Heart left ventricle (tissue), 16 donors: ENCODE measurements at regions not wholly inside any gene's neighbourhood (a gene's known extent, or its start where the extent isn't known, plus 50 kb on each side); places are given as distances from the start of the nearest gene placed in this dataset.

Experiments used
- ATAC-seq, 4 donors: fragments of 200-7000 bp; cut with Tn5 transposase; one replicate each; pipeline ENCODE4 v1.9.1; 2020 to 2022; ENCODE audit warnings: moderate library complexity in 4 of 4, mild to moderate bottlenecking in 3 of 4, moderate number of reproducible peaks in 1 of 4
- DNase-seq, 5 donors: peaks; one replicate each; pipeline ENCODE4 v3.0.0-alpha.2; 2020
- H3K27ac ChIP-seq, 12 donors: fragments of 200-600 bp; sonication (generic) in 4 of 12; one replicate each; pipeline versions ENCODE4 v1.5.0 to v1.8.0; 2016 to 2022; ENCODE audit warnings: mild to moderate bottlenecking in 2 of 12
- H3K27me3 ChIP-seq, 9 donors: fragments of 200-600 bp; sonication (generic) in 2 of 9; one replicate each; pipeline versions ENCODE4 v1.5.1 to v1.8.0; 2016 to 2022; ENCODE audit warnings: mild to moderate bottlenecking in 3 of 9
- H3K36me3 ChIP-seq, 9 donors: fragments of 200-600 bp; sonication (generic) in 2 of 9; one replicate each; pipeline versions ENCODE4 v1.5.0 to v1.8.0; 2018 to 2022; ENCODE audit warnings: mild to moderate bottlenecking in 2 of 9
- H3K4me1 ChIP-seq, 12 donors: fragments of 200-600 bp; sonication (generic) in 4 of 12; one replicate each; pipeline versions ENCODE4 v1.5.0 to v1.8.0; 2016 to 2022; ENCODE audit warnings: mild to moderate bottlenecking in 3 of 12
- H3K4me3 ChIP-seq, 12 donors: fragments of 200-600 bp; sonication (generic) in 4 of 12; one replicate each; pipeline versions ENCODE4 v1.5.0 to v1.8.0; 2017 to 2022; ENCODE audit warnings: mild to moderate bottlenecking in 9 of 12, moderate library complexity in 4 of 12
- H3K9me3 ChIP-seq, 12 donors: fragments of 200-600 bp; sonication (generic) in 4 of 12; one replicate each; pipeline versions ENCODE4 v1.5.0 to v1.8.0; 2016 to 2022; ENCODE audit warnings: mild to moderate bottlenecking in 1 of 12
- CTCF ChIP-seq, 12 donors: fragments of 200-600 bp; sonication (generic) in 4 of 12; IDR thresholded peaks; one replicate each; pipeline versions ENCODE4 v1.5.0 to v1.8.0; 2018 to 2022; ENCODE audit warnings: antibody characterized with exemption in 12 of 12, mild to moderate bottlenecking in 5 of 12
- POLR2A ChIP-seq, 2 donors: fragments of 450-650 bp; IDR thresholded peaks; one replicate each; pipeline ENCODE4 v1.6.1; 2017; ENCODE audit warnings: antibody characterized with exemption in 2 of 2, mild to moderate bottlenecking in 2 of 2, moderate library complexity in 2 of 2
- WGBS, 4 donors: extraction: QIAGEN DNeasy Blood & Tissue Kit in 2 of 4; methylation state at CpG; one replicate each; pipeline versions ENCODE4 v1.1.5 to v1.1.7; 2013 to 2018; 5-methylcytosine and 5-hydroxymethylcytosine counted together
- intact Hi-C, 10 donors: fragments of 100-400 bp; cut with DNase I; formaldehyde crosslinking; loops; one replicate each; pipeline versions ENCODE4 v1.11.1 to v1.14.2; 2022
- donor health status: ischemic (EF 13 %, LVEDD 7.1; RV severe dilation, severe dysfunction).
- donor health status: healthy with polysubstance abuse.
- donor health status: DM: no; HTN: yes; CAD: no.
- donor health status: DM: no; HTN: no; CAD: no.
- donor health status: ischemic (EF 25% LVEDD 6.9; RV normal size, moderate dysfunction).
- donor health status: ischemic (EF 25% LVEDD 5.7; RV mildly dilated, moderate dysfunction).
- donor health status: healthy.
- donor health status: DM: yes; HTN: yes; CAD: no.
- donor health status: ischemic (EF 35%, LVEDD 5.7; RV mildly dilated, moderate dysfunction).
- donor health status: nonischemic (EF 11% LVEDD 7.7; RV severe dilation, severe dysfunction).
- donor health status: DM: yes; HTN: yes; CAD: no.
- donor health status: PGD.
- donor health status: ischemic (EF 29% LVEDD 5.4; RV normal size, mild dysfunction).
- donor health status: nonischemic (EF 23%, LVEDD 6.1; RV moderate dilation, normal function).

DNA sequence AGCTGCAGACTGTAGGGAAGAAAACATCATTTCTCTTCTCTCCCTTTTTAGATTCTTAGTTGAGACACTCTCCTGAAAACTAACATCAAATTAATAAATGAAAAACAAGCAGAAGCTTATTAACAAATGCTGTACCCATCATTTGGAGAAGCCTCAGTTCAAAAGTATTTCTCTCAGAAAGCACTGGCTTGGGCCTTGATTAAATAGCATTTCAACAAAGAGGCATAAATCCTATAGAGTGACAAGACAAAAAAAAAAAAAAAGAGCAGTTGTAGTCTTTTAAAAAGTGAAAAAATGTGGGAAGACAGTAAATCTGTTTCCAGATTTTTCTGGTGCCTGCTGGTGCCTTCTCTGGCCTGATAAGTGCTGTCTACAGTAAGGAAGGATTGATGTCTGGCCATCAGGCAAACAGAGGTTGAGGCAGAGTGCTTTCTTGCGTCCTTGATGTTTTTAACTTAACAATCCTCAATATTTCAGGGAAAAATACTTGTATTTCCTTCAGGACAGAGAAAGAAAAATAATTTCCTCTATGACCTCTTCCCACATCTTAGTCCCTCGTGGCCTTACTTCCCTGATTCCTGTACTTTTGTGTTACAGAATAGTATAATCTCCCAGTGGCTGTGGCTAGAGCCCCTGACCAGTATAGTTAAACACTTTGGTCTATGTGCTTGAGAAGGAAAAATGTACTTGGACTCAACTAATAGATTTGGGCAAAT lies 300.5 kb downstream of the HGF start:
- Histone ChIP-seq H3K36me3 (no peaks in the 10 kb centered on the region), H3K4me3 (no peak overlapping the region), H3K27me3 (no peaks in the 10 kb centered on the region), H3K9me3 (no peaks in the 10 kb centered on the region), H3K27ac (no peak overlapping the region), H3K4me1 (peaks cover 0 to 14% (median 0%) of the 10 kb centered on the region in 12 donors)
- DNase-seq (no peak), ATAC-seq (peak in 1 of 4 donors; percentile 8)
- WGBS, 4 donors: 55 to 69% (median 61%) methylated on average over 2 of the region's 2 CpGs
- intact Hi-C loops: loop anchor here in 3 of 10 donors (2.0 to 10.0 kb wide), 3 partner anchors 555 to 1045 kb away; partner anchors contain the start of gene SEMA3C (in 1 of the 3)
- TF ChIP-seq CTCF (IDR thresholded peaks at IDR 0.05) (no peak), POLR2A (IDR thresholded peaks at IDR 0.05) (no peak)

DNA sequence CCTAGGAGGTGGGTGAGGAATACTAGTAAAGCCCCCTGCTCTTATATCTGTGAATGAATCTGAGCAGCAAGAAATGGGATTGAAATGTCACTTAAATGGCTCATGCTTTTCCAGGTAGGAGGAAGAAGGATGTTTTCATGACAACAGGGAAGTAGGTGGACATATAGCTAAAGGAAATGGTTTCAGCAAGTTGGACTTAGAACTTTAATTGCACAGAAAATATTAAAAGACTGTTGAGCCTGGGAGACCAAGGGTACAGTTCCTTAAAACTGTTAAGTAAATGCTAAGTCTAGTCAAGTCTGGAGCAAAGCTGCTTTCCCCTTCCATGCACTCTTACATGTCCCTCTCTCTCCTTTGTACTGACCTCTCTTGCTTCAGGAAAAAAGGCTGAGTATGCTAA lies 301.3 kb downstream of the HGF start:
- TF ChIP-seq POLR2A (IDR thresholded peaks at IDR 0.05): no peak
- TF ChIP-seq CTCF (IDR thresholded peaks at IDR 0.05): no peak
- Histone ChIP-seq H3K4me1 (peaks cover 0 to 14% (median 0%) of the 10 kb centered on the region in 12 donors), H3K27ac (no peak overlapping the region), H3K36me3 (no peaks in the 10 kb centered on the region), H3K9me3 (no peaks in the 10 kb centered on the region), H3K4me3 (no peak overlapping the region), H3K27me3 (no peaks in the 10 kb centered on the region)
- intact Hi-C loops: loop anchor here in 3 of 10 donors (2.0 to 10.0 kb wide), 3 partner anchors 554 to 1044 kb away; partner anchors contain the start of gene SEMA3C (in 1 of the 3)
- DNase-seq: no peak
- ATAC-seq: no peak

GRCh38 chr7:81467964-81468363 lies 301.9 kb downstream of the HGF start:
- intact Hi-C loops: loop anchor here in 3 of 10 donors (2.0 to 10.0 kb wide), 3 partner anchors 553 to 1043 kb away; partner anchors contain the start of gene SEMA3C (in 1 of the 3)
- 72 to 83% (median 80%) methylated on average over 4 of the region's 4 CpGs for WGBS, 4 donors
- Histone ChIP-seq H3K36me3 (no peaks in the 10 kb centered on the region), H3K4me1 (peaks cover 0 to 14% (median 0%) of the 10 kb centered on the region in 12 donors), H3K4me3 (no peak overlapping the region), H3K27ac (no peak overlapping the region), H3K9me3 (no peaks in the 10 kb centered on the region), H3K27me3 (no peaks in the 10 kb centered on the region)
- TF ChIP-seq POLR2A (IDR thresholded peaks at IDR 0.05): no peak
- TF ChIP-seq CTCF (IDR thresholded peaks at IDR 0.05): no peak
- DNase-seq: no peak
- ATAC-seq: no peak

DNA sequence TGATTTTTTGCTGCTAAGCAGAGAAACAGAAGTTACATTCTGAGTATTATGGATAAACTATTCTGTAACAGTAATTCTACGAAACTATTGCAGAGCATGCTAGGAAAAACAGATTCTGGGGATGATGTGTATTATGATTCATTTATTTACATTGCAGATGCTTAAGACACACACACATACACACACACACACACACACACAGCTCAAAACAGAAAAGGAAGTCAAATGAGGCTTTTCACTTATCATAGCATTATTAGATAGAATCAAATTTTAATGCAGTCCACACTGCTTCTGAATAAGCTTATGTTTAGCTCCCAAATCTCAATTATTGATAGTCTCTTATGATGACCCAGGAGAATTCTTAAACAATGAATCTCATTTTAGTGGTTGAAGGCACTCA lies 307.2 kb downstream of the HGF start:
- WGBS, 4 donors: 87 to 91% (median 88%) methylated on average over 1 of the region's 1 CpG
- intact Hi-C loops: loop anchor here in 2 of 10 donors (10.0 kb wide), 2 partner anchors 548 to 1038 kb away; partner anchors contain the start of gene SEMA3C (in 1 of the 2)
- no peak for DNase-seq
- Histone ChIP-seq H3K27me3 (no peaks in the 10 kb centered on the region), H3K9me3 (no peaks in the 10 kb centered on the region), H3K4me1 (no peaks in the 10 kb centered on the region), H3K27ac (no peak overlapping the region), H3K36me3 (no peaks in the 10 kb centered on the region), H3K4me3 (no peak overlapping the region)
- ATAC-seq: no peak
- TF ChIP-seq POLR2A (IDR thresholded peaks at IDR 0.05): no peak
- TF ChIP-seq CTCF (IDR thresholded peaks at IDR 0.05): no peak
